CD4-positive, alpha-beta T cell (primary cell): ENCODE measurements at regions not wholly inside any gene's neighbourhood (a gene's known extent, or its start where the extent isn't known, plus 50 kb on each side); places are given as distances from the start of the nearest gene placed in this dataset.

Source experiments
- ATAC-seq: fragments of 200-7000 bp; cut with Tn5 transposase; one replicate; pipeline ENCODE4 v1.10.0; 2022; ENCODE audit warnings: mild to moderate bottlenecking; ENCODE audit not compliant: poor library complexity
- CTCF ChIA-PET: fragments of 350-600 bp; sonication (Branson Sonifier 250); formaldehyde crosslinking; loops from one replicate; lab custom pipeline; 2021; ENCODE audit warnings: antibody characterized with exemption, inconsistent platforms; lab: Charles Lee
- POLR2A ChIA-PET: fragments of 350-600 bp; sonication (Branson Sonifier 250); formaldehyde crosslinking; loops from one replicate; lab custom pipeline; 2021; ENCODE audit warnings: antibody characterized with exemption, inconsistent platforms; lab: Charles Lee
- DNase-seq, 14 experiments: peaks; one replicate each; pipeline ENCODE4 v3.0.0-alpha.2; 2013 to 2020; ENCODE audit warnings: mixed read lengths in 2 of 14
- H3K27ac ChIP-seq, 2 donors: one replicate each; pipeline versions ENCODE4 v1.5.1 to v1.7.0; 2013; ENCODE audit warnings: low read length in 2 of 2, low read depth in 1 of 2, mild to moderate bottlenecking in 1 of 2
- H3K27me3 ChIP-seq, 2 experiments: 1 replicate in 1 of 2; 2 replicates in 1 of 2; pipeline versions ENCODE4 v1.6.1 to v1.7.0; 2013; ENCODE audit warnings: low read length in 2 of 2, control low read depth in 1 of 2, mild to moderate bottlenecking in 1 of 2, moderate library complexity in 1 of 2; ENCODE audit not compliant: insufficient read depth in 2 of 2, control insufficient read depth in 1 of 2
- H3K36me3 ChIP-seq: one replicate; pipeline ENCODE4 v1.6.1; 2013; ENCODE audit warnings: low read length, control low read depth; ENCODE audit not compliant: insufficient read depth
- H3K4me1 ChIP-seq: one replicate; pipeline ENCODE4 v1.6.1; 2013; ENCODE audit warnings: low read length, control low read depth; ENCODE audit not compliant: insufficient read depth
- H3K4me3 ChIP-seq: one replicate; pipeline ENCODE4 v1.5.1; 2013; ENCODE audit warnings: mild to moderate bottlenecking, low read length, moderate library complexity
- H3K9me3 ChIP-seq, 2 experiments: 1 replicate in 1 of 2; 2 replicates in 1 of 2; pipeline versions ENCODE4 v1.6.1 to v1.7.0; 2013; ENCODE audit warnings: low read length in 2 of 2, mild to moderate bottlenecking in 2 of 2, control low read depth in 1 of 2, moderate library complexity in 1 of 2; ENCODE audit not compliant: control insufficient read depth in 1 of 2, insufficient read depth in 1 of 2
- H3K27ac Mint-ChIP-seq: one replicate; pipeline ENCODE4 v1.8.0; 2020; ENCODE audit warnings: mixed read lengths
- H3K27me3 Mint-ChIP-seq: one replicate; pipeline ENCODE4 v1.8.0; 2021; ENCODE audit warnings: mixed read lengths
- H3K36me3 Mint-ChIP-seq: one replicate; pipeline ENCODE4 v1.8.0; 2021; ENCODE audit warnings: low read depth, mixed read lengths
- H3K4me1 Mint-ChIP-seq: one replicate; pipeline ENCODE4 v1.8.0; 2021; ENCODE audit warnings: low read depth, mixed read lengths
- H3K4me3 Mint-ChIP-seq: one replicate; pipeline ENCODE4 v1.8.0; 2020; ENCODE audit warnings: mild to moderate bottlenecking, mixed read lengths
- H3K9me3 Mint-ChIP-seq: one replicate; pipeline ENCODE4 v1.8.0; 2020; ENCODE audit warnings: mixed read lengths
- intact Hi-C, 2 experiments: fragments of 100-400 bp; cut with DNase I in 1 of 2; cut with micrococcal nuclease in 1 of 2; formaldehyde crosslinking; loops; one replicate each; pipeline versions ENCODE4 v1.15.1 to v1.9.0; 2023 to 2025; cut with DNase I, micrococcal nuclease
- TF ChIP-seq, protein P1 (sequence below): fragments of 200-600 bp; IDR thresholded peaks from one replicate; pipeline ENCODE4 v1.8.0; 2022; ENCODE audit warnings: antibody characterized with exemption, mild to moderate bottlenecking

DNA sequence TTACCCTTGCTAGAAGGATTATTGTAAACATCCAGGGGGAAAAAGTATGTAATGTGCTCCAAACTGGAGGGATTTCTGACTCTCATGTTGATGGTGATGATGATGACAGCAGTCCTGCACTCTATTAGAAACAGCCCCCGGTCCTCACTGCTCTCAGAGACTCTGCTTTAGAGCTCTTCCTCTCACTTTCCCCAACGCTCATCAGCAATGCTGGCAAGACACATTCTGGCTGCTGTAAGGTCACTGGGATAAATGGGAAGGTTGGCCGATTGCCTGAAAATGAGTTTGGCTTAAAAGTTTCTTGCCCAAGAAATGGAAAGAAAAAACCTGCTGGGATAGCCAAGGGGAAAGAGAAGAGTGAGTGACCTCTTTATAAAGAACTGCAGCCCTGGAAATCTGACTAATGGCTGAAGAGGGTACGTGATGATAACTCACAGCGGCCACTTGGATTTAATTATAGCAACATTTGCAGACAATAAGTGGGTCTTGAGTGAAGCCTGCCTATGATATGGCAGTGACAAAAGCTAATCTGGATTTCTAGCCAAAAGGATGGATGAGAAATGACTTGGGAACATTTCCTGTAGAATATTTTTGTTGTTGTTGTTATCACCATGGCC lies 235.8 kb downstream of the TMEM38B start:
- no peaks in the 10 kb centered on the region for H3K27me3 ChIP-seq
- H3K4me3 Mint-ChIP-seq: no peak overlapping the region
- H3K9me3 Mint-ChIP-seq: peaks cover 7% of the 10 kb centered on the region
- CTCF ChIA-PET: no interaction called here
- no peak overlapping the region for H3K4me3 ChIP-seq
- no peaks in the 10 kb centered on the region for H3K36me3 Mint-ChIP-seq
- no peak overlapping the region for H3K27ac ChIP-seq
- TF ChIP-seq, protein P1, sequence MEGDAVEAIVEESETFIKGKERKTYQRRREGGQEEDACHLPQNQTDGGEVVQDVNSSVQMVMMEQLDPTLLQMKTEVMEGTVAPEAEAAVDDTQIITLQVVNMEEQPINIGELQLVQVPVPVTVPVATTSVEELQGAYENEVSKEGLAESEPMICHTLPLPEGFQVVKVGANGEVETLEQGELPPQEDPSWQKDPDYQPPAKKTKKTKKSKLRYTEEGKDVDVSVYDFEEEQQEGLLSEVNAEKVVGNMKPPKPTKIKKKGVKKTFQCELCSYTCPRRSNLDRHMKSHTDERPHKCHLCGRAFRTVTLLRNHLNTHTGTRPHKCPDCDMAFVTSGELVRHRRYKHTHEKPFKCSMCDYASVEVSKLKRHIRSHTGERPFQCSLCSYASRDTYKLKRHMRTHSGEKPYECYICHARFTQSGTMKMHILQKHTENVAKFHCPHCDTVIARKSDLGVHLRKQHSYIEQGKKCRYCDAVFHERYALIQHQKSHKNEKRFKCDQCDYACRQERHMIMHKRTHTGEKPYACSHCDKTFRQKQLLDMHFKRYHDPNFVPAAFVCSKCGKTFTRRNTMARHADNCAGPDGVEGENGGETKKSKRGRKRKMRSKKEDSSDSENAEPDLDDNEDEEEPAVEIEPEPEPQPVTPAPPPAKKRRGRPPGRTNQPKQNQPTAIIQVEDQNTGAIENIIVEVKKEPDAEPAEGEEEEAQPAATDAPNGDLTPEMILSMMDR: no peak
- no peaks in the 10 kb centered on the region for H3K4me1 Mint-ChIP-seq
- DNase-seq: no peak
- intact Hi-C loops: no loop called here
- ATAC-seq: no peak
- H3K27ac Mint-ChIP-seq: no peak overlapping the region
- no peaks in the 10 kb centered on the region for H3K9me3 ChIP-seq
- no peaks in the 10 kb centered on the region for H3K36me3 ChIP-seq
- POLR2A ChIA-PET: no interaction called here
- no peaks in the 10 kb centered on the region for H3K4me1 ChIP-seq
- H3K27me3 Mint-ChIP-seq: no peaks in the 10 kb centered on the region

DNA sequence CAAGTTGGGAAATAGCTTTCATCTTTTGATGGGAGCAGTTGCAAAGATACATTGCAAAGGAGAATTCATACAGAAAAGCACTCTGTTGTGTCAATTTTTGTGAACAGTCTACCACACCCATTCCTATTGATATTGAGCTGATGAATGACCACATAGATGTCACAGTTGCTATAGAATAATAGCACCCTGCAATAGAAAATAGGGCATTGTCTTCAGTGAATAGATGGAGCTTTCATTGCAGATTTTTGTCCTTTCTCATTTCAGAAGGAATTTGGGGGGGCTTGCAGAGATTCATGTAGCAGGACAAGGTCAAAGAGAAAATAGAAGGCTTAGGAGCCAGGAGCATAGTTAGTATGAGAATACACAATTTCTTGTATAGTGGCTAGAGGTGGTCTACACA lies 237.9 kb downstream of the TMEM38B start:
- H3K9me3 ChIP-seq: no peaks in the 10 kb centered on the region
- DNase-seq: no peak
- Mint-ChIP-seq H3K9me3 (peaks cover 7% of the 10 kb centered on the region), H3K36me3 (no peaks in the 10 kb centered on the region), H3K27ac (no peak overlapping the region), H3K4me3 (no peak overlapping the region), H3K27me3 (no peaks in the 10 kb centered on the region), H3K4me1 (no peaks in the 10 kb centered on the region)
- intact Hi-C loops: no loop called here
- ChIA-PET POLR2A (no interaction called here), CTCF (no interaction called here)
- H3K4me1 ChIP-seq: no peaks in the 10 kb centered on the region
- ATAC-seq: no peak
- no peak overlapping the region for H3K4me3 ChIP-seq
- TF ChIP-seq, protein P1: no peak
- H3K27ac ChIP-seq: no peak overlapping the region
- H3K27me3 ChIP-seq: no peaks in the 10 kb centered on the region
- no peaks in the 10 kb centered on the region for H3K36me3 ChIP-seq

DNA sequence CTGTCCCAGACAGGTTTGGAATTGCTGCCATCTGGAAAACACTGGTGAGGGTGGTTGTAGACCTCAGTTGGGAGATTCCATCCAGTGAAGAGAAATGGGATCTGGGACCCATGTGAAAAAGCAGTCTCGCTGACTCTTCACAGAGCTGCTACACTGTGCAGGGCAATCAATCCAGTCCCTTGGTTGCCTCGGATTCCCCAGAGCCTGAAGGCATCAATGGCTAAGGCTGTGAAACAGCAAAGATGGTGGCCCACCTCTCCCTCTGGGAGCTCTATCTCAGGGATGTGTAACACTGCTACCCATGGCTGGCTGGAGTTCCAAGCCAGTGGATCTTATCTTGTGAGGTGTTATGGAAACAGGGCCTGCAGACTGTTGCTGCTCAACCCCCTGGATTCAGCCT lies 256.1 kb downstream of the TMEM38B start:
- Mint-ChIP-seq H3K27me3 (no peaks in the 10 kb centered on the region), H3K4me1 (no peaks in the 10 kb centered on the region), H3K27ac (no peak overlapping the region), H3K9me3 (peaks cover 9% of the 10 kb centered on the region), H3K36me3 (no peaks in the 10 kb centered on the region), H3K4me3 (no peak overlapping the region)
- CTCF ChIA-PET: no interaction called here
- H3K4me1 ChIP-seq: no peaks in the 10 kb centered on the region
- H3K4me3 ChIP-seq: no peak overlapping the region
- POLR2A ChIA-PET: no interaction called here
- ATAC-seq (no peak), DNase-seq (no peak)
- H3K9me3 ChIP-seq: peaks cover 7 to 12% of the 10 kb centered on the region in 2 experiments
- H3K27me3 ChIP-seq: no peaks in the 10 kb centered on the region
- intact Hi-C loops: no loop called here
- no peak overlapping the region for H3K27ac ChIP-seq
- TF ChIP-seq, protein P1: no peak
- no peaks in the 10 kb centered on the region for H3K36me3 ChIP-seq
